DMS53 (cell line): ENCODE measurements at regions not wholly inside any gene's neighbourhood (a gene's known extent, or its start where the extent isn't known, plus 50 kb on each side); places are given as distances from the start of the nearest gene placed in this dataset.
"Not testable (repeated sequence)": the region's sequence is repeated elsewhere in the genome, so short reads cannot be mapped to it uniquely, and the experiment has no call there.

Source experiments
- DNase-seq: peaks from one replicate; lab custom pipeline; 2025; lab: John Stamatoyannopoulos, UW

DNA sequence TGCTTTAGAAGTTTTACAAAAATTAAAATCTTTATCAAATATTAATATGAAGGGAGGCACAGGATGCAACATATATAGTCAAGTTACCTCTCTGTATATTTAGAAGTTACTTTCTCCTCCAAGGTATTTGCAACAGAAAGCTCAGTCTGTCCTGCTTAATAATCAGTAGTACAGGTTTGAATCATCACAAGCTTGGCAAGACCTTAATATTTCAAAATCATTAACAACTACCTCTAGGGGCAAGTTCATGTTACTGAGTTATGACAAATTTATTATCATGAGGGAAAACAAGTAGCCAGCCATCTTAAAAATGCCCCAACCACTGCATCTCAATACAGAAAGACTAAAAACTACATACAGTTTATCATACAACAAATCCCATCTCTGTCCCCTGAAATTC, 116.0 kb downstream of the PMAIP1 start:
- DNase-seq = not testable (repeated sequence)

DNA sequence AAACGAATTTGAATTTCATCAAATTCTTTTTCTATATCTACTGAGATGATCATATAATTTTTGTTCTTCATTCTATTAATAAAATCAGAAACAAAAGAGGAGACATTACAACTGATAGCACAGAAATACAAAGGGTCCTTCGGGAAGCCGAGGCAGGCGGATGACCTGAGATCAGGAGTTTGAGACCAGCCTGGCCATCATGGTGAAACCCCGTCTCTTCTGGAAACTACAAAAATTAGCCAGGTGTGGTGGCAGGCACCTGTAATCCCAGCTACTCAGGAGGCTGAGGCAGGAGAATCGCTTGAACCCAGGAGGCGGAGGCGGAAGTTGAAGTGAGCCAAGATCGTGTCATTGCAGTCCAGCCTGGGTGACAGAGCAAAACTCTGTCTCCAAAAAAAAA, 113.4 kb downstream of the PMAIP1 start:
- DNase-seq = not testable (repeated sequence)

DNA sequence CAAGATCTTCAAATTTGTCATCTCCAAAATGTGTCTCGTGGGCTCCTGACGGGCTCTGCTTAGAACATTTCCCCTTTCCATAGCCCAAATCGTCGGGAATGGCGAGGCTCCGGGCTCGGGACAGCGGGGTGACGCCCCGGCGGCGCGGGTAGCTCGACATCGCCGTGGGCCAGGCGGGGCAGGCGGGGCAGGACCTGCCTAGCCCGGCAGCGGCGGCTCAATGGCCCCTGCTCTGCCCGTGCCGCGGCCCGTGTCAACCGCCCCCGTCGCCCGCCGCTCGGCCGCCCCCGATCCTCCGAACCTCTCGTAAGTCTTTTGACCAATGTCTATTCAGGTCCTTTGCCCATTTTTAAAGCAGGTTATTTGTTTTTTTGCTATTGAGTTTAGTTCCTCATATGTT, 111.2 kb downstream of the PMAIP1 start:
- no peak for DNase-seq

DNA sequence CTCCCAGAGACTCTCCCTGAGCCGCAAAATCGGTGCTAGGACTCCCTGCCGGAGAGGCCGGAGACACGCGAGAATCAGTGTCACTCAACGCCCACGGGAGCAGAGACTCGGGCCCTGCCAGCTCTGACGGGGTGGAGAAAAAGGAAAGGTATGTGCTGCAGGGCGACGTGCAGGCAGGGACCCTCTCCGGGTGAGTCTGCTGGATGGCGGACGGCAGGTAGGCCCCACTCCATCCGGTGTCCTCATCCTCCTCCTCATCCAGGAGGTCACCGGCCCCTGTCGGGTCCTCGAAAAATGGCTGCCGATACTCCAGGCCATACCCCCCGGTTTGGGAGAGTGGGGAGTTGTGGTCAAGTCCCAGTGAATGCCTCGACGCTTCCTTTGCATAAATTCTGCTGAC, 110.7 kb downstream of the PMAIP1 start:
- no peak for DNase-seq

DNA sequence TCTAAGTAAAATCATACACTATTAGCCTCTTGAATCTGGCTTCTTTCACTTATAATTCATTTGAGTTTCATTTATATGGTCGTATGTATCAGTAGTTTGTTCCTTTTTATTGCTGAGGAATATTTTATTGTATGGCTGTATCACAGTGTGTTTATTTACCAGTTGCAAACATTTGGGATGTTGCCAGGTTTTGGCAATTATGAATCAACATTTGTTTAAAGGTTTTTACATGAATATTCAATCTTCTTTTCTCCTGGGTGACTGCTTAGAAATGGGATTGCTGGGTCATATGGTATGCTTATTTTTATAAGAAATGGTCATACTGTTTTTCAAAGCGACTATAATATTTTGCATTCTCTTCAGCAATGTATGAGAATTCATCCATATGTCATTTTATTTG, 107.9 kb downstream of the PMAIP1 start:
- DNase-seq = no peak

DNA sequence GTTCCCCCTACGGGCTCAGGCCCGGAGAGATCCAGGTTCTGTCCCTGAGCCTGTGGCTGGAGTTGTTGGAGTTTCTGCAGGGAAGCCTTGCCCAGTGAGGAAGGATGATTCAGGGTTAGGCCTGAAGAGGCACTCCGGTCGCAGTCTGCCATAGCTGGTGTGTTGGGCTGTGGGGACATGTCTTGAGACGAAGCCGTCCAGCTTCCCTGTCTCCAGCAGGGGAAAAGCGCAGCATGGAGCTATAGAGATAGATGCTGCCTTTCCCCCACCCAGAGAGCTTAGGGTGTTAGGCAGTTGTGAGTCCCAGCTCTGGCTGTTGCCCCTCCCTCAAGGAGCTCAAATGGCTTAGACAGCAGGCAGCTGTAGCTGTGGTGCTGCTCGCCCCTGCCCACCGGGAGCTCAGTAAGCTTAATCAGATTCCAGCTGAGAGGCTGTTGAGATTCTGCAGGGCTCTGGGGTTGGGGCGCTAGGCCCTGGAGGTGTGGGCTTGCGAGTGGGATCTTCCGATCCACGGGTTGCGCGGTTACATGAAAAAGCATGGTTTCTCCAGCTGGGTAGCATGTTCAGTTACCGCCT, 103.9 kb downstream of the PMAIP1 start:
- no peak for DNase-seq

DNA sequence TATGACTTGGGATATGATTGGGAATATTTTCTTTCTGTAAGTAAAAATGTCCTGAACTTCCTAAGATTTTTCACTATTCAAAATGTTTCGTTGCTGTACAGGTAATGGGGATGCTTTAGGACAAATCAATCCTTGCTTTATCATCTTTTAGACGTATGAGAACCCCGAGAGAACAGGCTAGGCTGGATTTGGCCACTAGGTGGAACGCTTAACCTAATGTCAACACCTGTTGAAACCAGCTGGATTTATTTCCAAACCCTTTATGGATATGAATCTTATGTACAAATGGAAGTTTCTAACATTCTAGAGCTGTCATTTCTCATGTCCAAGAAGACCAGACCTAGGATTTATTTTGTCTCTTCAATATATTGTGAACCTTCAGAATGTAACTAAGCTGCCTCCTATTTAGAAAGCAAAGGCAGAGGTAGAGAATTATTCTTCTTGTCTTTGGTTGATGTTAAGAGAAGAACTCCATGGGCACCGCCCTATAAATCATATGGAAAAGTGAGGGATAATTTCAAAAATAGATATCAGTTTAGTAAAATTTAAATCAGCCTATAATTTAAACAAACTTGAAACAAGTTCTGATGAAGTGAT, 96.7 kb downstream of the PMAIP1 start:
- DNase-seq = peak; percentile 91

DNA sequence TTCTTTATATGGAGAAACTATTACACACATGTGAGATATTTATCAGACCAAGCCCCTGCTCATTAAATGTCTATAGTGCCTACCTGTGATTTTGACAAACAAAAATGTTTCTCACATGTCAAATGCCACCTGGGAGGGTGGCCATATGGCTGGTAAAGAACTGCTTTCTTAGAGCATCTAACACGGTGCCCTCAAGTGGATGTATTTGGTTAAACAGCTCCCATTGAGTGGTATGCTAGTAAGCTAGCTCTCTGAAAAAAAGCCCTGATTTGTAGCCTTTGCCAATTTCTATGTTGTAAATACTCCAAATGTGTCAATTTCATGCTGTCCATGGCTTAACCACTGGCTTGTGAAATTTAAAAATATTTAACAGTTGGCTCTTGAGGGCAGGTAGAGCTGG, 94.6 kb downstream of the PMAIP1 start:
- DNase-seq = peak; percentile 59

DNA sequence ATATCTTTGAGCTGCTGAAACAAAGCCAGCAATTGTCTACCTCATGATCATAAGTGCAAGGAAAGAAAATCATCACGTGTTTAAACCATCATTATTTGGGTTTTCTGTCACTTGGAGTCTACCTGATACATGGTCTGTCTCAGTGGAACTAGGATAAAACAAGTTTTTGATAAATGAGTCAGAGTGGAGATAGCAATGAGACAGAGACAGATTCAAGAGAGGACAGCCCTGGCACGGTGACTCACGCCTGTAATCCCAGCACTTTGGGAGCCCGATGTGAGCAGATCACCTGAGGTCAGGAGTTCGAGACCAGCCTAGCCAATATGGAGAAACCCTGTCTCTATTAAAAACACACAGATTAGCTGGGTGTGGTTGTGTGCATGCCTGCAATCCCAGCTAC, 93.8 kb downstream of the PMAIP1 start:
- no peak for DNase-seq

DNA sequence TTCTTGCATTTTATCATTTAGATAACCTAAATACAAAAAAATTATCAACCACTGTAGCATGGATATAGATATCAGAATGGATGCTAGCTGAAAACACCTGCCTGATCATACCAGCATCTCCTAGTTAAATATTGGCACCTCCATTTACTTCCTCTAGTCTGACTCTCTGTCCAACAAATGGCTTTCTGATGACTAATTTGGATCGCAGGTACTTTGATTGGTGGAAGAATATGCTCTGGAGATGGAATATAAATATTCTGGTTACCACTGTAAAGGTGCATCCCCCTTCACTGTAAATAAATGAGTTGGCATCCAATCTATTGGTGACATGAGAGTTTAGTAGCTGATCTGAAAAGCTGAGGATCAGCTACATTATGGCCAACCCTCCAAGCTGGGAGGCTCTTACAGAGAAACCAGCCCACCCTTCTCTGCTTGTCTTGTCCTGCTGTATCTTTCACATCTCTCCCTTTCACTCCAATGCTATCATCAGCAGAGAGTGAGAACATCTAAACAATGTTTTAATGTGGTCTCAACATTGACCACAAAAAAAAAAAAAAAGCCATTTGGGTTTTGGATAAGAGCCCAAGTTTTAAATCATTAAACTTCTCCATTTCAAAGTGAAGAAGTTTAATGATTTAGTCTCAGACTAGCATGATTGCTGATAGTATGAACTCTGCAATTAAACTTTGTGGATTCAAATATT, 90.5 kb downstream of the PMAIP1 start:
- peak; percentile 48 for DNase-seq

DNA sequence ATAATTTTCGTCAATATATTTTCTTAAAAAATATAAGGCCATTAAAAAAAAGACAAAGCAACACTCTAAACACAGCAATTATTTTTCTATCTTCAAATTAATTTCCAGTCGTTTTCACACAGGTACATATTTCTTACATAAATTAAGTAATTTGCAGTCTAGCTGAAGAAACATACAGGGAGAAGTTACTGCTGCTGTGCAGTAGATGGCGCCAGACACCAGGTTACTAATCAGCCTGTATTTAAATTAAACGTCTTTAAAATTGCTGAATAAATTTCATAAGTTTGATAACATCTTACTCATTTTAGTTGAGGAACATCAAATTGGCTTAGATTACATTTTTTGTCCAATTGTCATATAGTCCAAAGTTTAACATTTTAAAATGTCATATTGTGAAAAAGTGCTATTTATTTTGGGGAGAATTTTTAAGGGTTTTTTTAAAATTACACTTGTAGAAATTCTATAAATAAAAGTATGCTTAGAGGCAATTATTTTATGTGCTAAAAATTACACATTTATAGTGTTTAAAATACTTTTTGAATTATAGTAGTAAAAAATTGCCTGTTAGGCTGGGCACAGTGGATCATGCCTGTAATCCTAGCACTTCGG, 88.4 kb downstream of the PMAIP1 start:
- DNase-seq = peak; percentile 82

DNA sequence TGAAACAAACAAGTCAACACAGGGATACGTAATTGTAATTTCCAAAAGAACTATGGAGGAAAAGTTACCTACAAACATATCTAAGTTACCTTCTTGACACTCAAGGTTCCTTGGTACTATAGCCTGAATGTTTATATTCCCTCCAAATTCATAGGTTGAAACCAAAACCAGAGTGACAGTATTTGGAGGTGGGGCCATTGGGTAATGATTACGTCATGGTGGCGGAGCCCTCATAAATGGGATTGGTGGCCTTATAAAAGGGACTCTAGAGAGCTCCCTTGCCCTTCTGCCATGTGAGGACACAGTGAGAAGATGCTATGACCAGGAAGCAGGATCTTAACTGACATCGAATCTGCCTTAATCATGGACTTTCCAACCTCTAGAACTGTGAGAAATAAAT, 87.3 kb downstream of the PMAIP1 start:
- no peak for DNase-seq

DNA sequence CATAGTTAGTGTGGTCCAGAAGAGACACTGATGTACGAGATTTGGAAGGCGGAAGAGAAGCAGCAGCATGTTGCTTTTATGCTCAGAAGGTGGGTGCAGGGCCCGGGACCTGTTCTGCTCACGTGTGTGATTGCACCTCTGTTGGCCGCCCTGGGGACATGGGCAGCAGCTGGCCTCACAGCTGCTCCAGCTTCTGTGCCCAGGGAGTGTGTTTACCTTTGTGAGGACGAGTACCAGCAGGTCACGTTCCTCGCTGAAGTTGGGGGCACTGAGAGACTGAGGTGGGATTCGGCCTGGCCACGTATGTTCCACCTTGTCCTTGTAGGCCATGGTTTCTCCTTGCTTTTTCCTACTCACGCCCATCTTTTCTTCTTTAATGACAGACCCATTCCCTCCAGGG, 86.3 kb downstream of the PMAIP1 start:
- DNase-seq = no peak

DNA sequence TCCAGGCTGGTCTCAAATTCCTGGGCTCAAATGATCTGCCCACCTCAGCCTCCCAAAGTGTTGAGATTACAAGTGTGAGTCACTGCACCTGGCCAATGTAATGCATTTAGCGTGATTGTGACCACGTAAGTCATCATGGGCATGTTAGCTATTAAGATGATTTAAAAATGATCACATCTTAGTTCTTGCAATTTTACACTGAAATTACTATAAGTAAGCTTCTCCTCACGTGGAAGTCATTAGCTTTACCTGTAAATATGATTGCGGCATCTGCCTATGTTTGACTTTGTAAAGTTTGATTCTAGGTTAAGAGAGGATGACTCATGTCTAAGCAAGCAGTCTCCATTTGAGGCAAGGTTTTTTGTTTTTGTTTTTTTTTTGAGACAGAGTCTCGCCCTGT, 85.5 kb downstream of the PMAIP1 start:
- peak; percentile 83 for DNase-seq

DNA sequence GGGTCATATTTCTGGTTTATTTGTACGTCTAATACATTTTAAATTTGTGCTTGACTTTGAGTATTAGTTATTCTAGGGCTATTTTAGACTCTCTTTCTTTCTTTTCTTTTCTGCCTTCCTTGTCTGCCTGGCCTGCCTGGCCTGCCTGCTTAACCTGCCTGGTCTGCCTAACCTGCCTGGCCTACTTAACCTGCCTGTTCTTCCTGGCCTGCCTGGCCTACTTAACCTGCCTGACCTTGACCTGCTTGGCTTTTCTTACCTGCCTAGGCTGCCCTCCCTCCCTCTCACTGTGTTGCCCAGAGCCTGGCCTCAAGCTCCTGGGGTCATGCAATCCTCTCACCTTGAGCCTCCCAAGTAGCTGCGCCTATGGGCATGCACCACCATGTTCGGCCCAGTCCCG, 83.7 kb downstream of the PMAIP1 start:
- peak; percentile 42 for DNase-seq

DNA sequence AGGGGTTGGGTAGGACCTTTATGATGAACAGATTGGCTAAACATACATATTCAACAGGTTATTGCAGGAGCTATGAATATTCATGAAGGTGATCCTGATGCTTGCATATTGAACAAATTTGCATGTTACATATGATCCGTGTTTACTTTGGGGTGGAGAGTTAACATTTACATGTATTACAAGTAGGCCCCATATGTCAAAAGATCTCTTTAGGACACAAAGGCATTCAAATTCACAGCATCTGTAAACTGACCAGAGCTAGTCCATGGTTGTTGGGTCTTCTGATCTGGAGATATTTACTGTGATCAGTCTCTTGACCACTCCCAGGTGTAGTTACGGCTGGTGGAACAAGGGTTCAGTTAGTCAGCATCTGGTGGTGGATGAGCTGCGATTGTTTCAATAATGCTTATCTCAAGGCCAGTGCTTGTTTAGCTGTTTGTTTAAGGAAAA, 80.4 kb downstream of the PMAIP1 start:
- DNase-seq = peak; percentile 49

DNA sequence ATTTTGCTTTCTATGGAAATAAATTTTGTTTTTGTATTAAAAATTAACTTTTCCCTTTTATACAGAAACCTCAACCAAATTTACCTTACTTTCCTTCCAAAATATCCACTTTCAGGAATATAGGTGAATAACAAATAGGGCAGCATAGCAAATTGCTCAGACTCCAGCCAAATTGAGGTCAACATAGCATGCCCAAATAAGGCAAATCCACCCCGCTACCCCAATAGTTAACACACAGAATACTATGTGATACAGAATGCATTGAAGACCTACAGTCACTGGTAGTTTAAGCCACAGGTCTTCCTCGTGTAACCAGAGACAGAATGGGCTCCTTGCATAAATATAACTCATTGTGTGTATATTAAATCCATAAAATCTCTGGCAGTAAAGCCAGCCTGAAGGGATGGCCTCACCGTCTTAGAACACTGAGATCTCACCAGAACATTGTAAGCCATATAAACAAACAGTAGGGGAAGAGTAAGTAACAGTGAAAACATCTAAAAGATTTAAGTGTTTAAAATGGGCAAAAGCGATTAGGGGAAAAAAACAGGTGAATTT, 72.2 kb downstream of the PMAIP1 start:
- DNase-seq = no peak

DNA sequence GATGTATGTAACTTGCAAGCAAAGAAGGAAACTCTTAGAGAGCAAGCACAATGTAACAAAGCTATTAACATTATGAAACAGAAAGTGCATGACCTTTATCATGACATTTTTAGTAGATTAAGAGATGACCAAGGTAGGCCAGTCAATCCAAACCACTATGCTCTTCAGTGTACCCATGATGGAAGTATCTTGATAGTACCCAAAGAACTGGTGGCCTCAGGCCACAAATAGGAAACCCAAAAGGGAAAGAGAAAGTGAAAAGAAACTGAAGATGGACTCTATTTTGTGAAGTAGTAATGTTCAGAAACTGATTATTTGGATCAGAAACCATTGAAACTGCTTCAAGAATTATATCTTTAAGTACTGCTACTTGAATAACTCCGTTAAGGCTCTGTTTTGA, 71.3 kb downstream of the PMAIP1 start:
- not testable (repeated sequence) for DNase-seq

DNA sequence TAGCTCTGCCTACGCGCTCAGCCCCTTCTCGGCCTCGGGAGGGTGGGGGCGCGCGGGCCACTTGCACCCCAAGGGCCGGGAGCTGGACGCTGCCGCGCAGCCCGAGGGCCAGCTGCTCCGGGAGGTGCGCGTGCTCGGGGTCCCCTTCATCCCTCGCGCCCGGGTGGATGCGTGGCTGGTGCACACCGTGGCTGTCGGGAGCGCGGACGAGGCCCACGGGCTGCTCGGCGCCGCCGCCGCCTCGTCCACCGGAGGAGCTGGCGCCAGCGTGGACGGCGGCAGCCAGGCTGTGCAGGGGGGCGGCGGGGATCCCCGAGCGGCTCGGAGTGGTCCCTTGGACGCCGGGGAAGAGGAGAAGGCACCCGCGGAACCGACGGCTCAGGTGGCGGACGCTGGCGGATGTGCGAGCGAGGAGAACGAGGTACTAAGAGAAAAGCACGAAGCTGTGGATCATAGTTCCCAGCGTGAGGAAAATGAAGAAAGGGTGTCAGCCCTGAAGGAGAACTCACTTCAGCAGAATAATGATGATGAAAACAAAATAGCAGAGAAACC, 69.8 kb downstream of the PMAIP1 start:
- DNase-seq = peak; percentile 73

DNA sequence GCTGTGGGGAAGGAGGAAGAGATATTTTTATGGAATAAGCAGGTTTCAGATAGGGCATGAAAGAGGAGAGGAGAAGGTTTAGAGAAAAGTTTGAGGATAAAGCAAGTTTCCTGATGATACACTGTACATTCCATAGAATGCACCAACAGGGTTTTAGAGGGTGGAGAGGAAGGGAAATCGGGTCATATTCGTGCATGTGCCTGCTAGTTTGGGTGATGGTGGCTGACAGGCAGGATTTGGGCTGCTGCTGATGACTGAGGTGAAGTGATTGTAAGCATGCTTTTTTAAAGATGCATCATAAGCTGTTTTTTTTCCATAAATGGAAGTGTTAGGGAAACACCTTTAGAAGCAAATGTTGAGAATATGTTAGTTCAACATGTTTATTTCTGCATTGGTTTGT, 68.8 kb downstream of the PMAIP1 start:
- DNase-seq = no peak

DNA sequence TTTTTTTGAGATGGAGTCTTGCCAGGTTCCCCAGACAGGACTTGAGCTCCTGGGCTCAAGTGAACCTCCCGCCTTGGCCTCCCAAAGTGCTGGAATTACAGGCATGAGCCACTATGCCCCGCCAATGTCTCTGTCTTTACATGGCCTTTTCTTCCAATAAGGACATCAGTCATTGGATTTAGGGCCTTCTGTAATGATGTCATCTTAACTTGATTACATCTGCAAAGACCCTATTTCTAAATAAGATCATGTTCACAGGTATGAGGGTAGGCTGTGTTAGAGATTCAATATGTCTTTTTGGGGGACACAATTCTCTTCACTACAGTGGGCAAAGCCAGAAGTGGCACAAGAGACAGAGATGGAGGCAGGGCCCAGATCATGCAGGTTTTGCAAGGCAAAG, 68.1 kb downstream of the PMAIP1 start:
- DNase-seq = no peak

DNA sequence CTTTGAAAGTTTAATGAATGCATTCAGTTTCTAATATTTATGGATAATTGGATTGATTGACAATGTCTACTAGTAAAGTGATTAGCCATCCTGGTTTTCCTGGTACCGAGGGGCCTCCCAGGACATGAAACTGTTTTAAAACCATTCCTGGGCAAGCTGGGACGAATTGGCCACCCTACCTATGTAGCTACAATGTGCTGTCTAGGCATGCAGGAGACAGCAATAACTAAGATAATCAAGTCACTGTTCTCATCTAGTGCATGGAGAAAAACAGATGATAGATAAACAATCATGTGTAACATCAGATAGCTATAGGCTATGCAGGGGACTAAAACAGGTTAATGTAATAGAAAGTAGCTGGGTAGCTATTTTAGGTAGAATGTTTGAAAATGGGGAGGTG, 67.1 kb downstream of the PMAIP1 start:
- no peak for DNase-seq

DNA sequence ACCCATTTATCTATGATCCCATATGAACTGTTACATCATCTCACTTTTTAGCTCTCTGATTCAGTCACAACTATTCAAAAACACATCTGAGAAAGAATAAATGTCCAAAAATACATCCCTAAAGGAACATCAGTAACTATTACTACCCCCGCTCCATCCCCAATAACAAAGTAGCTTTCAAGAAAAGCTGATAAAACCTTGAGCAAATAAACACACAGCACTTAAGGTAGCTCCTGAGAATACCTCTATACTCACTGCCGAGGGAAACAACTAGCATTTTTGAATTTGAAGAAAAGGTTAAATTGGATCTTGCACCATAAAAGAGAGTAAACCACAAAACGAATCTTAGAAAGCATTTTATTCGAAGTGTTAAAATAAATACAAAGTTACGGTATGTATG, 63.4 kb downstream of the PMAIP1 start:
- DNase-seq = no peak
